Ascending aorta (tissue), 2 donors: ENCODE measurements at regions not wholly inside any gene's neighbourhood (a gene's known extent, or its start where the extent isn't known, plus 50 kb on each side); places are given as distances from the start of the nearest gene placed in this dataset.

Experiments
- DNase-seq, 2 donors: peaks; one replicate each; pipeline ENCODE4 v3.0.0-alpha.2; 2019; ENCODE audit warnings: low spot score in 2 of 2
- H3K27ac ChIP-seq, 2 donors: fragments of 200-600 bp; sonication (generic); one replicate each; pipeline ENCODE4 v1.5.1; 2016 to 2017; ENCODE audit warnings: mild to moderate bottlenecking in 1 of 2
- H3K27me3 ChIP-seq: fragments of 200-600 bp; sonication (generic); one replicate; pipeline ENCODE4 v1.5.1; 2017
- H3K36me3 ChIP-seq, 2 donors: fragments of 200-600 bp; sonication (generic); one replicate each; pipeline ENCODE4 v1.5.1; 2016
- H3K4me1 ChIP-seq, 2 donors: fragments of 200-600 bp; sonication (generic); one replicate each; pipeline ENCODE4 v1.5.1; 2016 to 2017; ENCODE audit warnings: mild to moderate bottlenecking in 1 of 2
- H3K4me3 ChIP-seq, 2 donors: fragments of 200-600 bp; sonication (generic); one replicate each; pipeline ENCODE4 v1.5.1; 2016 to 2017; ENCODE audit warnings: mild to moderate bottlenecking in 1 of 2
- H3K9me3 ChIP-seq, 2 donors: fragments of 200-600 bp; sonication (generic); one replicate each; pipeline ENCODE4 v1.5.1; 2016
- intact Hi-C: fragments of 100-400 bp; cut with DNase I; formaldehyde crosslinking; loops from one replicate; pipeline ENCODE4 v1.15.1; 2023
- TF ChIP-seq, protein P1 (sequence below), 3 experiments: fragments of 200-600 bp in 2 of 3; fragments of 450-650 bp in 1 of 3; sonication (generic) in 2 of 3; IDR thresholded peaks; one replicate each; pipeline ENCODE4 v1.5.1; 2016 to 2019; ENCODE audit warnings: antibody characterized with exemption in 3 of 3, mild to moderate bottlenecking in 1 of 3, moderate library complexity in 1 of 3

GRCh38 chr2:136238286-136239078 is 120.5 kb upstream of the CXCR4 start:
- Histone ChIP-seq H3K27ac (peak overlapping the region; percentile 59 to 62), H3K4me1 (peaks cover 0 to 4% of the 10 kb centered on the region in 2 donors), H3K27me3 (no peaks in the 10 kb centered on the region), H3K9me3 (no peaks in the 10 kb centered on the region), H3K36me3 (no peaks in the 10 kb centered on the region), H3K4me3 (no peak overlapping the region)
- no peak for DNase-seq
- TF ChIP-seq, protein P1, sequence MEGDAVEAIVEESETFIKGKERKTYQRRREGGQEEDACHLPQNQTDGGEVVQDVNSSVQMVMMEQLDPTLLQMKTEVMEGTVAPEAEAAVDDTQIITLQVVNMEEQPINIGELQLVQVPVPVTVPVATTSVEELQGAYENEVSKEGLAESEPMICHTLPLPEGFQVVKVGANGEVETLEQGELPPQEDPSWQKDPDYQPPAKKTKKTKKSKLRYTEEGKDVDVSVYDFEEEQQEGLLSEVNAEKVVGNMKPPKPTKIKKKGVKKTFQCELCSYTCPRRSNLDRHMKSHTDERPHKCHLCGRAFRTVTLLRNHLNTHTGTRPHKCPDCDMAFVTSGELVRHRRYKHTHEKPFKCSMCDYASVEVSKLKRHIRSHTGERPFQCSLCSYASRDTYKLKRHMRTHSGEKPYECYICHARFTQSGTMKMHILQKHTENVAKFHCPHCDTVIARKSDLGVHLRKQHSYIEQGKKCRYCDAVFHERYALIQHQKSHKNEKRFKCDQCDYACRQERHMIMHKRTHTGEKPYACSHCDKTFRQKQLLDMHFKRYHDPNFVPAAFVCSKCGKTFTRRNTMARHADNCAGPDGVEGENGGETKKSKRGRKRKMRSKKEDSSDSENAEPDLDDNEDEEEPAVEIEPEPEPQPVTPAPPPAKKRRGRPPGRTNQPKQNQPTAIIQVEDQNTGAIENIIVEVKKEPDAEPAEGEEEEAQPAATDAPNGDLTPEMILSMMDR (IDR thresholded peaks at IDR 0.05) = no peak
- intact Hi-C loops = no loop called here

DNA sequence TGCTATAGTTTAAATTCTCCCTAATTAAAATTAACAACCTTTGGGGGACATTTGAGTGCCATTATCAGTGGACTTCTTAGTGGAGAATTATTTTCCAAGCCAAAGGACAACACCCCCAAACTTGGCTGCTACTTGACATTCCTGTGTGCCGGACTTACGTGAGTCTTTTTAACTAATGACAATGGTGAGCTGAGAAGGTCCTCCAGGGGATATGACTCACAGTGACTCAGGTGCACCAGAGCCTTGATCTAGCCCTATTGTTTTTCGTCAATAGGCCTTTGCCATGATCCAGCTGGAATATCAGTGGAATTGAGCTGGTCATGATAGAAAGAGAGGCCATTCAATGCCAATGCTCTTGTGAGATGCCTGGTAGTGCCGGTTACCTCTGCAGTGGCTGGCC is 118.1 kb upstream of the CXCR4 start:
- Histone ChIP-seq H3K9me3 (no peaks in the 10 kb centered on the region), H3K4me3 (no peak overlapping the region), H3K27me3 (no peaks in the 10 kb centered on the region), H3K4me1 (peaks cover 0 to 4% of the 10 kb centered on the region in 2 donors), H3K36me3 (no peaks in the 10 kb centered on the region), H3K27ac (no peak overlapping the region)
- TF ChIP-seq, protein P1 (IDR thresholded peaks at IDR 0.05) = no peak
- no peak for DNase-seq
- intact Hi-C loops = no loop called here

- no peaks in the 10 kb centered on the region for H3K9me3 ChIP-seq
- intact Hi-C loops = no loop called here
- DNase-seq = no peak
- H3K4me1 ChIP-seq = peaks cover 0 to 4% of the 10 kb centered on the region in 2 donors
- TF ChIP-seq, protein P1 (IDR thresholded peaks at IDR 0.05) = no peak
- no peak overlapping the region for H3K4me3 ChIP-seq
- no peaks in the 10 kb centered on the region for H3K36me3 ChIP-seq
- H3K27ac ChIP-seq = no peak overlapping the region
- H3K27me3 ChIP-seq = no peaks in the 10 kb centered on the region
Observed at GRCh38 chr2:136235546-136235945, 117.6 kb upstream of the CXCR4 start.

GRCh38 chr2:136234261-136234660 is 116.3 kb upstream of the CXCR4 start:
- TF ChIP-seq, protein P1 (IDR thresholded peaks at IDR 0.05) = no peak
- no peaks in the 10 kb centered on the region for H3K9me3 ChIP-seq
- H3K27ac ChIP-seq = no peak overlapping the region
- H3K4me1 ChIP-seq = peaks cover 0 to 4% of the 10 kb centered on the region in 2 donors
- intact Hi-C loops = no loop called here
- H3K36me3 ChIP-seq = no peaks in the 10 kb centered on the region
- no peak for DNase-seq
- no peak overlapping the region for H3K4me3 ChIP-seq
- no peaks in the 10 kb centered on the region for H3K27me3 ChIP-seq

GRCh38 chr2:136233298-136233697 is 115.3 kb upstream of the CXCR4 start:
- DNase-seq = no peak
- intact Hi-C loops = no loop called here
- Histone ChIP-seq H3K36me3 (no peaks in the 10 kb centered on the region), H3K9me3 (no peaks in the 10 kb centered on the region), H3K27me3 (no peaks in the 10 kb centered on the region), H3K27ac (no peak overlapping the region), H3K4me1 (peaks cover 0 to under 1% of the 10 kb centered on the region in 2 donors), H3K4me3 (no peak overlapping the region)
- TF ChIP-seq, protein P1 (IDR thresholded peaks at IDR 0.05) = no peak
